ENCODE measurements at regions not wholly inside any gene's neighbourhood (a gene's known extent, or its start where the extent isn't known, plus 50 kb on each side); places are given as distances from the start of the nearest gene placed in this dataset.

GRCh38 chr3:67940210-67940952 lies 286.0 kb upstream of the SUCLG2 start:
- TF ChIP-seq POLR2A (IDR thresholded peaks at IDR 0.05; ENCODE audit: low read length) (no peak), GATA1 (IDR thresholded peaks at IDR 0.05; ENCODE audit: low read depth, low read length) (no peak)

Data from erythroblast (primary cell).